Osteoblast (primary cell): ENCODE measurements at regions not wholly inside any gene's neighbourhood (a gene's known extent, or its start where the extent isn't known, plus 50 kb on each side); places are given as distances from the start of the nearest gene placed in this dataset.
A peak's percentile ranks its signal among the peaks of the same experiment; 100 is the strongest.

ENCODE experiments used
- DNase-seq: peaks from one replicate; pipeline ENCODE4 v3.0.0; 2011; ENCODE audit warnings: low spot score, mixed read lengths; ENCODE audit not compliant: insufficient read length; ENCODE audit errors: missing footprints
- H2AFZ ChIP-seq: 2 replicates; pipeline ENCODE4 v1.6.0; 2011; ENCODE audit warnings: mild to moderate bottlenecking, low read length
- H3K27ac ChIP-seq: 2 replicates; pipeline ENCODE4 v1.5.1; 2011; ENCODE audit warnings: mild to moderate bottlenecking, low read depth, low read length, moderate library complexity
- H3K27me3 ChIP-seq: 2 replicates; pipeline ENCODE4 v1.6.0; 2012; ENCODE audit warnings: mild to moderate bottlenecking, control low read depth, inconsistent platforms, low read length, moderate library complexity; ENCODE audit not compliant: insufficient read depth
- H3K36me3 ChIP-seq: 2 replicates; pipeline ENCODE4 v1.5.1; 2011; ENCODE audit warnings: mild to moderate bottlenecking, low read length, control low read depth, moderate library complexity; ENCODE audit not compliant: insufficient read depth
- H3K4me1 ChIP-seq: 2 replicates; pipeline ENCODE4 v1.5.1; 2011; ENCODE audit warnings: mild to moderate bottlenecking, low read length, control low read depth, moderate library complexity; ENCODE audit not compliant: insufficient read depth
- H3K4me2 ChIP-seq: 2 replicates; pipeline ENCODE4 v1.6.0; 2011; ENCODE audit warnings: mild to moderate bottlenecking, low read length; ENCODE audit not compliant: insufficient read depth
- H3K4me3 ChIP-seq: fragments of 200-600 bp; sonication (generic); 3 replicates; pipeline ENCODE4 v1.5.1; 2012; ENCODE audit warnings: mild to moderate bottlenecking, low read length, inconsistent platforms; ENCODE audit not compliant: insufficient read depth
- H3K79me2 ChIP-seq: 2 replicates; pipeline ENCODE4 v1.6.0; 2012; ENCODE audit warnings: mild to moderate bottlenecking, low read length, control low read depth, inconsistent platforms; ENCODE audit not compliant: insufficient read depth
- H3K9me3 ChIP-seq: 2 replicates; pipeline ENCODE4 v1.5.1; 2011; ENCODE audit warnings: low read depth, low read length, control low read depth
- H4K20me1 ChIP-seq: 2 replicates; pipeline ENCODE4 v1.6.0; 2012; ENCODE audit warnings: mild to moderate bottlenecking, low read length, control low read depth; ENCODE audit not compliant: insufficient read depth
- TF ChIP-seq, protein P1 (sequence below): IDR thresholded peaks from 2 replicates; pipeline ENCODE4 v1.5.1; 2011; ENCODE audit warnings: mild to moderate bottlenecking, low read depth, low read length, moderate library complexity; ENCODE audit errors: extremely low read depth

DNA sequence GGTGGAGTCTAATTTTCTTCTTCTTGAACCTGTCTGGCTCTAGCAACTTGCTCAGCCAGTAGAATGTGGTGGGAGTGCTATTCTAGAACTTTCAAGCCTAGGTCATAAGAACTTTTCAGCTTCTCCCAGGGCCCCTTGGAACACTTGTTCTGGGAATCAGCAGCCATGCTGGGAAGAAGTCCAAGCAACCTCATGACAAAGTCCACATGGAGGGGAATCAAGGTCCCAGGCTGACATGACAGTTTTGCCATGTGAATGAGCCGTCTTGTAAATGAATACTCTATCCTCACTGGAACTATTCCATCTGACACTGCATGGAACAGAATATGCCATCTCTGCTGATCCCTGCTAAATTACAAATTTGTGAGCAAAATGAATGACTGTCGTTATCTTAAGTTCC, 214.2 kb upstream of the TBX3 start:
- H3K27me3 ChIP-seq = no peaks in the 10 kb centered on the region
- peaks cover 14% of the 10 kb centered on the region for H3K4me1 ChIP-seq
- DNase-seq = no peak
- H3K27ac ChIP-seq = no peak overlapping the region
- H3K4me2 ChIP-seq = no peak overlapping the region
- H2AFZ ChIP-seq = no peak overlapping the region
- H3K36me3 ChIP-seq = no peaks in the 10 kb centered on the region
- no peak overlapping the region for H3K4me3 ChIP-seq
- H3K79me2 ChIP-seq = no peaks in the 10 kb centered on the region
- no peaks in the 10 kb centered on the region for H4K20me1 ChIP-seq
- H3K9me3 ChIP-seq = no peaks in the 10 kb centered on the region
- TF ChIP-seq, protein P1, sequence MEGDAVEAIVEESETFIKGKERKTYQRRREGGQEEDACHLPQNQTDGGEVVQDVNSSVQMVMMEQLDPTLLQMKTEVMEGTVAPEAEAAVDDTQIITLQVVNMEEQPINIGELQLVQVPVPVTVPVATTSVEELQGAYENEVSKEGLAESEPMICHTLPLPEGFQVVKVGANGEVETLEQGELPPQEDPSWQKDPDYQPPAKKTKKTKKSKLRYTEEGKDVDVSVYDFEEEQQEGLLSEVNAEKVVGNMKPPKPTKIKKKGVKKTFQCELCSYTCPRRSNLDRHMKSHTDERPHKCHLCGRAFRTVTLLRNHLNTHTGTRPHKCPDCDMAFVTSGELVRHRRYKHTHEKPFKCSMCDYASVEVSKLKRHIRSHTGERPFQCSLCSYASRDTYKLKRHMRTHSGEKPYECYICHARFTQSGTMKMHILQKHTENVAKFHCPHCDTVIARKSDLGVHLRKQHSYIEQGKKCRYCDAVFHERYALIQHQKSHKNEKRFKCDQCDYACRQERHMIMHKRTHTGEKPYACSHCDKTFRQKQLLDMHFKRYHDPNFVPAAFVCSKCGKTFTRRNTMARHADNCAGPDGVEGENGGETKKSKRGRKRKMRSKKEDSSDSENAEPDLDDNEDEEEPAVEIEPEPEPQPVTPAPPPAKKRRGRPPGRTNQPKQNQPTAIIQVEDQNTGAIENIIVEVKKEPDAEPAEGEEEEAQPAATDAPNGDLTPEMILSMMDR = no peak

DNA sequence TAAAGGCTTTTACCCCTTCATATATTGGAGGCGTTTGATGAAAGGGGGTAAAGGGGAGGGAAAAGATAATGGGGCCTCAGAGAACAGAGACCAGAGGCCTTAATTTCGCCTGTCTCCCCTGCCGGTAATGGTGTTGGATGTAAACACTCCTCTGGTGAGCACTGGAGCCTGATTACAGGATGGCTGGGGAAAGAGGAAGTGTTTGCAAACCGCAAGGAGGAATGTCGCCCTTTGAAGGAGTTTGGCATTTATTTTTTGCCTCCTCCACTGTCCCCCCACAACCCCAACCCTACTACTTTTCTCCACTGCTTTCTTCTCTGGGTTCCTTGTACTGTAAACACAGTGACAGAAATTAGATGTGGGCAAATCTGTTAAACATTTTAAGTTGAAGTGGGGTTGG, 211.9 kb upstream of the TBX3 start:
- Histone ChIP-seq H3K79me2 (no peaks in the 10 kb centered on the region), H3K4me3 (no peak overlapping the region), H3K27me3 (no peaks in the 10 kb centered on the region), H2AFZ (peak overlapping the region; percentile 21), H4K20me1 (no peaks in the 10 kb centered on the region), H3K9me3 (no peaks in the 10 kb centered on the region), H3K27ac (no peak overlapping the region), H3K4me2 (no peak overlapping the region), H3K4me1 (no peaks in the 10 kb centered on the region), H3K36me3 (no peaks in the 10 kb centered on the region)
- DNase-seq = no peak
- TF ChIP-seq, protein P1 = no peak

DNA sequence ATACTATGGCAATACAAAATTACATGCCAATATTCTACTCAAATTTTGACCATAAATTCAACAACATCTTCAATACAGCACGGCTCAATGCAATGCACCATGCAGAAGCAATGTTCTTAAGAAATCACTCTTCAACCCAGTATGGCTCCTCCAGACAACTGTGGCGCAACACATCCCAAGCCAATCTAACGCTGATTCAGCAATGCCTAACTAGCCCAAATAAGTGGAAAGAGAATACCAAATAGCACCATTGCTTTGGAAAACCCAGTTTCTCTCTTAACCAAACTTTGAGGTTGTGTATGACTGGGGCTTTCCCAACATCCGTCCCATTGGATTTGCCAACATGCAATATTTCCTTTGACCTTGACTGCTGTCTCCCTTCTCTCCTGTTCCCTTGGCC, 211.1 kb upstream of the TBX3 start:
- H3K79me2 ChIP-seq = no peaks in the 10 kb centered on the region
- DNase-seq = no peak
- no peaks in the 10 kb centered on the region for H3K36me3 ChIP-seq
- H2AFZ ChIP-seq = no peak overlapping the region
- no peak overlapping the region for H3K4me2 ChIP-seq
- no peak overlapping the region for H3K4me3 ChIP-seq
- H3K27ac ChIP-seq = no peak overlapping the region
- H3K27me3 ChIP-seq = no peaks in the 10 kb centered on the region
- TF ChIP-seq, protein P1 = no peak
- no peaks in the 10 kb centered on the region for H3K4me1 ChIP-seq
- H3K9me3 ChIP-seq = no peaks in the 10 kb centered on the region
- H4K20me1 ChIP-seq = no peaks in the 10 kb centered on the region

DNA sequence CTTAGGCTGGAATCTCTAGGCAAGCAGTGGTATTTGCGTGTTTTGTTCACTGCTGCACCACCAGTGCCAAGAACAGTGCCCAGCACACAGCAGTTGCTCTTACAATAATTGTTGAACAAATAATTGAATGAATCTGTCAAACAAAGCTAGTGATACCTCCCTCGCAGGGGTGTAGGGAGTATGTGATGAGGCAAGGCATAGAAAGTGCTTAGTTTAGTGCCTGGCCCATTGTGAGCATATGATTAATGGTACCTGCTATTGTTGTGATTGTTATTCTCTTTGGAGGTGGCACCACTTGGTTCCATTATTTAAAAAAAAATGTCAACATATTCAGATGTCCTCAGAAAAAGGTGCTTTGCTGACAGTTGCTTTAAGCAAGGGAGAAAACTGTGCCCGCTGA, 210.1 kb upstream of the TBX3 start:
- no peak for DNase-seq
- Histone ChIP-seq H3K79me2 (no peaks in the 10 kb centered on the region), H3K9me3 (no peaks in the 10 kb centered on the region), H3K27ac (no peak overlapping the region), H4K20me1 (no peaks in the 10 kb centered on the region), H2AFZ (no peak overlapping the region), H3K4me1 (no peaks in the 10 kb centered on the region), H3K4me3 (no peak overlapping the region), H3K36me3 (no peaks in the 10 kb centered on the region), H3K4me2 (no peak overlapping the region), H3K27me3 (no peaks in the 10 kb centered on the region)
- TF ChIP-seq, protein P1 = no peak
